Omental fat pad (tissue), 3 donors: ENCODE measurements at regions not wholly inside any gene's neighbourhood (a gene's known extent, or its start where the extent isn't known, plus 50 kb on each side); places are given as distances from the start of the nearest gene placed in this dataset.

Experiments
- ATAC-seq: fragments of 150-250 bp; one replicate; pipeline ENCODE4 v1.9.1; 2016; ENCODE audit warnings: mild to moderate bottlenecking, moderate library complexity; ENCODE audit not compliant: low FRiP score
- DNase-seq: peaks from one replicate; pipeline ENCODE4 v3.0.0-alpha.2; 2019; ENCODE audit warnings: low spot score
- TF ChIP-seq, protein P1 (sequence below), 3 donors: fragments of 450-650 bp; IDR thresholded peaks; one replicate each; pipeline ENCODE4 v1.5.1; 2016 to 2017; ENCODE audit warnings: antibody characterized with exemption in 3 of 3, mild to moderate bottlenecking in 3 of 3, moderate library complexity in 2 of 3

DNA sequence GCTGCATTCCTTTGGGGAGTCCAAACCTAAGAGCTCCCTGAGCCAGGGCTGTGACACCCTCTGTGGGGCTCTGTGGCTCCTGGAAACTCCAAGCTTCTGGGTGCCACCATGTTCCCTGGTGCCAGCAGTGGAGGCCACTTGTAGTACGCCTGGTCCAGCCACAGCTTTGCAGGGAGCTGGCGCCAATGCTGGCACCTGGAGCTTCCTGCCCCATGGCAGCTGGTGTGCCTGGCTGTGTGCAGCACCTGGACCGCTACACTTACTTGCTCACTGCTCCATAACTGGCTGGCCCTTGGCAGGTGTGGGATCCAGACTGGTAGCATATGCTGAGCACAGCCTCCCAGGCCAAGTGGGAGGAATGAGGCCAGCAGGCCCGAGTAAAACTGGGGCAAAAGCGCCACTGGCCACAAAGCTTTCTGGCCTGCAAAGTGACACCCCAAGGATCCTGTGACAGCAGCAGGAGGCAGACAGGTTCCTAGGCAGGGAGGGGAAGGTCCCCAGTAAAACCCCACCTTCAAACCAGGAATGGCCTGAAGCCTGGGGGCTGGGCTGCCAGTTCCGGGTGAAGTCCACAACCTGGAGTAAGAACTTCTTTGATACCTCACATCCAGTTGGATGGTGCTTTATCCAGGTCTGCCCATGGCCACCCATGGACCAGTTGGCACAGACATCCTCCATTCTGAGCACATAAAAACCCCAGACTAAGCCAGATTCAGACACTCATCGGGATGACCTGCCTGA is 461.0 kb downstream of the TBC1D32 start:
- ATAC-seq: no peak
- TF ChIP-seq, protein P1, sequence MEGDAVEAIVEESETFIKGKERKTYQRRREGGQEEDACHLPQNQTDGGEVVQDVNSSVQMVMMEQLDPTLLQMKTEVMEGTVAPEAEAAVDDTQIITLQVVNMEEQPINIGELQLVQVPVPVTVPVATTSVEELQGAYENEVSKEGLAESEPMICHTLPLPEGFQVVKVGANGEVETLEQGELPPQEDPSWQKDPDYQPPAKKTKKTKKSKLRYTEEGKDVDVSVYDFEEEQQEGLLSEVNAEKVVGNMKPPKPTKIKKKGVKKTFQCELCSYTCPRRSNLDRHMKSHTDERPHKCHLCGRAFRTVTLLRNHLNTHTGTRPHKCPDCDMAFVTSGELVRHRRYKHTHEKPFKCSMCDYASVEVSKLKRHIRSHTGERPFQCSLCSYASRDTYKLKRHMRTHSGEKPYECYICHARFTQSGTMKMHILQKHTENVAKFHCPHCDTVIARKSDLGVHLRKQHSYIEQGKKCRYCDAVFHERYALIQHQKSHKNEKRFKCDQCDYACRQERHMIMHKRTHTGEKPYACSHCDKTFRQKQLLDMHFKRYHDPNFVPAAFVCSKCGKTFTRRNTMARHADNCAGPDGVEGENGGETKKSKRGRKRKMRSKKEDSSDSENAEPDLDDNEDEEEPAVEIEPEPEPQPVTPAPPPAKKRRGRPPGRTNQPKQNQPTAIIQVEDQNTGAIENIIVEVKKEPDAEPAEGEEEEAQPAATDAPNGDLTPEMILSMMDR (IDR thresholded peaks at IDR 0.05): no peak
- DNase-seq: no peak

DNA sequence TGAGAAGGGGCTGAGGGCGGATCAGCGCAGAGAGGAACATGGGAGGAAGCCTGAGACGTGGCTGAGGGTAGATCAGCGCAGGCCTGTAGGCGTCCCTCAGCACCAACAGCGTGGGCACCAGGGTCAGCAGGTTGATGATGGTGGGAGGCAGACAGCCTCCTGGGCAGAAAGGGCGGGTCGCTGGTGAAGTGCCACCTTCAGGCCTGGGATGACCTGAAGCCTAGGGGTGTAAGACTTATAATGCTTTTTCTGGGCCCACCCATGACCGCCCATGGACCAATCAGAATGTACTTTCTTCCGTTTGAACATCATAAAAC is 462.1 kb downstream of the TBC1D32 start:
- DNase-seq (no peak), ATAC-seq (no peak)
- TF ChIP-seq, protein P1 (IDR thresholded peaks at IDR 0.05): no peak

DNA sequence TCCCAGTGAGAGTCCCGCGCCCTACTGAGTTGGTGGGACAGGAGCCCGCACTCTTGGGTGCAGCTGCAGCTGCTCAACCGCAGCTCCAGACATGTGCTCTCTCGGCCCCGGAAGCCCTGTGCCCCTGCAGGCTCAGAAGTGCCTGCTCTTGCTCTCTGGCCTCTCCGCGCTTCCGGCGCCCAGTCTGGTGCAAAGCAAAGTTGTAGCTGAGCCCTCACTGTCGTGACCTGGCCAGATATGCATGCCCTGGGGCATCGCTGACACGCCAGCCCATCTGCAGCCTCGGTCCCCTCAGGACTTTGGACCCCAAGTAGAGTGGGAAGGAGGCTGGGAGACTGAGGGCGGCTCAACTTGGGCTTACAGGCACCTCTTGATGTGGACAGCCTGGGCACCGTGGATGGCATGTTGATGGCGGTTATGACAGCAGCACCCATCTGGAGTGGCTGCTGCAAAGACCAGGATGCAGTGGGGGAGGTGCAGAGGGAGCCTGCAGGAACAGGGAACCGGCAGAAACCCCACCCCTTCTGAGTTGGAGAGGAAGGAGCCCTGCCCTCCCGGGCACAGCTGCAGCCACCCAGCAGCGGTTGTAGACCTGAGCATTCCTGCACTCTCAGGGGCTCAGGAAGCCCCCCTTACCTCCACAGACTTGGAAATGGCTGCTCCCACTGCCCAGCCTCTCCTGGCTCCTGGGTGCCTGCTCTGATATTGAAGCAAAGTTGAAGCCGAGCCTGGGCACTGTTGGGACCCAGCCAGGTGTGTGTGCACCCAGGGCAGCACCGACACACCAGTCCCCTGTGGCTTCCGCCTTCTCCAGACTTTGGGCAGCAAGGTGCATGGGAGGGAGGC is 462.6 kb downstream of the TBC1D32 start:
- ATAC-seq (no peak), DNase-seq (no peak)
- TF ChIP-seq, protein P1 (IDR thresholded peaks at IDR 0.05): no peak

DNA sequence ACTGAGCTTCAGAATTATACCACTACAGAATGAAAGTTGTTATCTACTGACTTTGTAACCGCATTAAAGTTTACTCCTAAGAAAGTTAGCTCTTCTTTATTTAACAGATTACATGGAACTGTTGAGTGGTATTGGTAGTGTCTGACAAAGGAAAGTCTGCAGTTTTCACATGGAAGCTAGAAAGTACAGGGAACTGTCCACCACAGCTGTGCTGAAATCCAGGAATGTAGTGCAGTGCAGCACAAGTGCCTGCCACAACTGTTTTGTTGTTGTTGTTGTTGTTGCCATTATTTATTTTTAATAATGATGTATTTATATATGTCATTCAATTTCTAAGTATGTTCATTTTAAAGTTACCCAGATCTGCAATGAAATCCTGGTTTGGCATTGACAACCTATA is 464.9 kb downstream of the TBC1D32 start:
- TF ChIP-seq, protein P1 (IDR thresholded peaks at IDR 0.05): no peak
- DNase-seq: no peak
- ATAC-seq: no peak

DNA sequence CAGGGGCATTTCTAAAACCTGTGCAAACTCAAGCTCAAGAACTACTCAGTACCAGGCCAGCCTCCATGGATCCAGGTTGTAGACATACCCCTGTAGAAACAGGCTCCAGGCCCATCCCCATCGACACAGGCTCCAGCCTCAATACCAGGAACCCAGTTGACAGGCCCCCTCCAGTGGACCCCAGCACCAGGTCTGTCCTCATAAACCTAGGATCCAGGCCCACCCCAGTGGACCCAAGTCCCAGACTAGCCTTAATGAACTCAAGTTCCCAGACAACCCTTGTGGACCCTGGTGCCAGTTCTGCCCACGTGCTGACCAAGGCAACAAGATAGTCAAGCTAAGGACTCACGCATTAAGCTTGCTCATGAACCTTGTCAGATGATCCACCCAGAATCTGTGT is 476.9 kb downstream of the TBC1D32 start:
- no peak for ATAC-seq
- DNase-seq: no peak
- TF ChIP-seq, protein P1 (IDR thresholded peaks at IDR 0.05): no peak

DNA sequence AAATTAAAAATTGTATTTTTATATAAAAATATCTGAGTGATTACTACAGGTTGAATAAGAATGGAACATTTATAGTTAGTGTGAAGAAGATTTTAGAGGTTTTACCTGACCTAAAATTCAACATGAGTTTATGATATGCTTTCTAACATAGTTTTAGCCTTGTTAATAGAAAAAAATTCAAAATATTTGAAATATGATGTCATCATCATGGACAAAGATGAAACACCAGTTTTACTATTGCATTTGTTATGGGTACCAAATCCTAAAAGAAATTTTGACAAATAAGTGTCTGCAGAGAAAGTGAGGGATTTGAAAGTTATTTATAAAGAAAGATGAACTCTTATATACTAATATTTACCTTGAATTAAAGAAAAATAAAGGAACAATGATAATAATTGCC is 479.7 kb downstream of the TBC1D32 start:
- DNase-seq (no peak), ATAC-seq (no peak)
- TF ChIP-seq, protein P1 (IDR thresholded peaks at IDR 0.05): no peak

DNA sequence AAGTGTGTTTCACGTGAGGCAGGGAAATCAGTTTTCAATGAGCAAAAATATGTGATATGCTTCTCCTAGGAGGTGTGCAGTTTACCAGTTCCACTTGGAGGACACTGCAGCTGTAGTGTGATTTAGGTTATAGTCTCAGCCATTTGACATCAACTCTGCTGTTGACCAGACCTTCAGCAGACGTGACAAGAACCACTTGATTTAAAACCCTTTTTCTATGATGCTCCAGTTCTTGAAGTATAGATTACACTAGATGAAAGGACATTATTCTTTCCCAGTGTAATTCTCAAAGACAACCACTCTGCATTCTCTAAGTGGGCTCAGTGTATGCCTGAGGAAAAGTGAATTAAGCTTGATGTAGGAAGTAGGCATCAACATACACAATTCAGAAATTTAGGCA is 480.8 kb downstream of the TBC1D32 start:
- no peak for ATAC-seq
- no peak for DNase-seq
- TF ChIP-seq, protein P1 (IDR thresholded peaks at IDR 0.05): no peak
